ENCODE measurements at regions not wholly inside any gene's neighbourhood (a gene's known extent, or its start where the extent isn't known, plus 50 kb on each side); places are given as distances from the start of the nearest gene placed in this dataset.
"Not testable (repeated sequence)": the region's sequence is repeated elsewhere in the genome, so short reads cannot be mapped to it uniquely, and the experiment has no call there.

- no peak for DNase-seq (ENCODE audit: low read depth)
Observed at GRCh38 chr10:86579883-86580520, 58.4 kb upstream of the WAPL start.

- no peak for DNase-seq (ENCODE audit: low read depth)
Observed at GRCh38 chr10:86580521-86580891, 58.9 kb upstream of the WAPL start.

DNA sequence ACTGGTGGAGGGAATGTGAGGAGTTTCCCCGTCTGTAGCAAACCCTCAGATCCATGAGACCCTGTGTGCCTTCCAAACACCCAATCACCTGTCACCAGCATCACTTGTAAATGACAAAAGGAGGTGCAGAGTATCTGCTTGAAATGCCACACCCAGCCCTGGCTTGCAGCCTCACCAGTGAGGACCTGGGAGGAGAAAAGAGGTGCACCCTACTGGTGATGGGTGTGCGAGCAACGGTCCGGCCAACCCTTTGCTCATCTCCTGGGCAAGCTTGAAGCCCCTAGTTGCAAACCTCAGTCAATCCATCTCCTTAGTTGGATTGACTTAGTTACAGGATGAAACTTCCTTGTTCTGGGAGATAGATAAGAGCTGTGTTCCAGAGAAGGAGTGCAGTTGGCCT is 62.4 kb upstream of the WAPL start:
- DNase-seq (ENCODE audit: low read depth): no peak

DNA sequence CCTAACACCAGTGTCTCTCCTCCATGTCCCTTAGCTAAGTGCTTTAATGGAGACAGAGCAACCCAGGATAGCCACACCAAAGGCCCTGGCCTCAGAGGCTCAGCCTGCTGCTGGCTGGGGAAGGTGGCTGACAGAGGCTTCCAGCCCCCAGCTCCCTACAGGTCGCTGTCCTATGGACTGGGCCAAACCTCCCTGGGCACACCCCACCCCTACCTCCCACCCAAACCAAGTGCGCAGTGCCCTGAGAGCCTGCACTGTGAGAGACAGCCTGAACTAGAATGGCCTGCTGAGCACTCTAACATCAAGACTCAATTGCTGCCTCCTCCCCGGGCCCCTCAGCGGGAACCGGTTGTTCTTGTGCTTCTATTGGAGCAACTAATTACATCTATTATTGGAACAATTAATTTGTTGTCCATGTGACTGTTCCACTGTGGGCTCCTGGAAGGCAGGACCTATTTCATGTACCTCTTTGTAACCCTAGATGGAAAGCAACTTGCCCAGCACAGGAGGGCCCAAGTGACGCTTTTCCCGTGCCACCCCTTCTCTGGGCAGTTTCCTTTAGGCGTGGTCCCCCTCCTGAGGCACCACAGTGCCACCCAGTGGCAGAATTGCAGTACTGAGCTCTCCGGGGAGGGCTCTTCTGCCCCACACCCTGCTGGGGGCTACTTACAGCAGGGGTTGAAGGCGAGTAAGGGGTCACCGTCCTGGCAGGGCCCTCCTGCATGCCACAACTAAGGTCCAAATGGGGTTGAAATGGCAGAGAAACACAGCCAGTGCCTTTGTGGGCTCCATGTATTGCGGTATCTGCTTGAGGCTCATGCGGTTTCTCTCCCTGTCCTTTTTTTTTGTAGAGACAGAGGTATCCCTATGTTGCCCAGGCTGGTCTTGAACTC is 63.7 kb upstream of the WAPL start:
- DNase-seq (ENCODE audit: low read depth): peak; percentile 40

GRCh38 chr10:86586516-86586915 is 64.9 kb upstream of the WAPL start:
- DNase-seq (ENCODE audit: low read depth): no peak

DNA sequence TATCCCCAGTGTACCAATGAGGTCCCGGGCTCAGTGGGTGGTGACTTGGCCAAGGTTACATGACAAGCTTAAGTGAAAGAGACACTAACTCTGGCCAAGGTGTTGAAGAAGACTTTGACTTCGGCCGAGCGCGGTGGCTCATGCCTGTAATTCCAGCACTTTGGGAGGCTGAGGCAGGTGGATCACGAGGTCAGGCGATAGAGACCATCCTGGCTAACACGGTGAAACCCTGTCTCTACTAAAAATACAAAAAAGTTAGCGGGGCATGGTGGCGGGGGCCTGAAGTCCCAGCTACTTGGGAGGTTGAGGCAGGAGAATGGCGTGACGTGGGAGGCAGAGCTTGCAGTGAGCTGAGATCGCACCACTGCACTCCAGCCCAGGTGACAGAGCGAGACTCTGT is 65.6 kb upstream of the OPN4 start:
- DNase-seq (ENCODE audit: low read depth): not testable (repeated sequence)

GRCh38 chr10:86591436-86591835 is 62.9 kb upstream of the OPN4 start:
- DNase-seq (ENCODE audit: low read depth): no peak

DNA sequence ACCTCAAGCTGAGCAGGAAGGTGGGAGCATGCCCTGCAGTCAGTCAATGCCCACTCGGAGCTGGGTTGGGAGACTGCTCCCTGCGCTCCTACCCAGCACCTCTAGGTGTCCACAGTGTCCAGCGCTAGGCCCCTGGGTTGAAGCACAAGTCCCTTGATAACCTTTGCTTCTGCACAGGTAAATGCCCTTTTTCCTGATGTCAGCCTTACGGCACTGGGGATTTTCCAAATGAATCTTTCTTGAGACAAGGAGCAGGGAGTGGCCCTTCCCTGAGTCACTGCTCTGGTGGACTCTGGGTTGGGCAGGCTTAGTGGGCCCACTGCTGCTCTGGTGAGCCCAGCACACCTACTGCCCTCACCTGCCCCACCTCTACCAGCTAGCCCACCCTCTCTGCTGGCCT is 61.9 kb upstream of the OPN4 start:
- no peak for DNase-seq (ENCODE audit: low read depth)

- DNase-seq (ENCODE audit: low read depth): peak; percentile 43
Observed at GRCh38 chr10:86594535-86594934, 59.8 kb upstream of the OPN4 start.

DNA sequence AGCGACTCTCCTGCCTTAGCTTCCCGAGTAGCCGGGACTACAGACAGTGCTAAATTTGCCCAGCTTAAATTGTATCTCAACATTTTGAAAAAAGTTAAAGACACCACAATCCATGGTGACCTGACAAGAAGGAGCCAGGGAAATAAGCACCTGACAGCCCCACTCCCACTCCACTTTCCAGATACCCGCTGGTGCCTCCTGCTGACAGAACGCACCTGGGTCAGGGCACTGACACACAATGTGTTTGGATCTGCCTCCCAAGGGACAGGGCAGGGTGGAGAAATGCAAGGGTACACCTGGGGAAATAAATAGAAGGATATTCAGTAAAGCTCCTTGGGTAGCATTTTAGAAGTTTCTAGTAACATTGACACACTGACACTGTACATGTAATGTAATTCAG is 58.9 kb upstream of the OPN4 start:
- no peak for DNase-seq (ENCODE audit: low read depth)

DNA sequence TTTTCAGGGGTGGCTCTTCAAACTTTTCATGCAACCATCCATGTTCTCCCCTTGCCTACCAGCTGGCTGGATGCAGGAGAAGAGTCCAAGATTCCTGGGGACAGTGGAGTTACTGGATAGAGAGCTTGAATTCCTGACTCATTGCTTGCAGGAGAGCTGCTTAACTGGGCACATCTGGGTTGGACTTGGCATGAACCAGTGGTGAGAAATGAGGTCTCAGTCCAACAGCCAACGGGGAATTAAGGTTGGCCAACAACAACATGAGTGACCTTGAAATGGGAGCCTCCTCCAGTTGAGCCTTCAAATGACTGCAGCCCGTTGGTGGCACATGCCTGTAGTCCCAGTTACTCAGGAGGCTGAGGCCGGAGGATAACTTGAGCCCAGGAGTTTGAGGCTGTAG is 58.1 kb upstream of the OPN4 start:
- DNase-seq (ENCODE audit: low read depth): peak; percentile 12

DNA sequence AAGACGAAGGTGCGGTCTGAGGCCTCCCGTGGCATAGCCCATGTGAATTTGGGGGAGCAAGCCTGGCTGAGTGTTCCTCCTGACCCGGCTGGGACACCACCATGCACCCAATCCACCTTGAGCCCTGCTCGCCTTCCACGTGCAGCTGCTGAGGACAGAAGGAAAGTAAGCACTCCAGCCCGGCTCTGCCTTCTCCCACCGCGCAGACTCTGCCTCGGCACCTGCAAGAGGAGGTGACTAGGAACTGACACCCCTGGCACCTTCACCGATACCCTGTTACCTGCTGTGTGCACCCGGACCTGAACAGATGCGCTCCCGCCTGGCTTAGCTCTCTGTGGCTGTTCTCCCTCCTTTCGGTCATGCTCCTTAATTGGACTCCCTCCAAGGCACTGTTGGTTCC is 57.0 kb upstream of the OPN4 start:
- no peak for DNase-seq (ENCODE audit: low read depth)

- DNase-seq (ENCODE audit: low read depth): no peak
Observed at GRCh38 chr10:86598151-86598550, 56.2 kb upstream of the OPN4 start.

DNA sequence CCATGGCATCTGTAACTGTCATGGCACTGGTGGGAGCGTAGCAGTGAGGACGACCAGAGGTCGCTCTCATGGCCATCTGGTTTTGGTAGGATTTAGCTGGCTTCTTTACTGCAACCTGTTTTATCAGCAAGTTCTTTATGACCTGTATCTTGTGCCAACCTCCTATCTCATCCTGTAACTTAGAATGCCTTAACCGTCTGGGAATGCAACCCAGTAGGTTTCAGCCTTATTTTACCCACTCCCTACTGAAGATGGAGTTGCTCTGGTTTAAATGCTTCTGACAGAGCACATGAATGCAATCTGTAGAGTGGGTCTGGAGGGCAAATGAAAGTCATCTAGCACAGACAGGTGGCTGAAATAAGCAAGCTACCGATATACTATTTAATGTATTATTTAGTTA is 55.3 kb upstream of the OPN4 start:
- DNase-seq (ENCODE audit: low read depth): no peak

DNA sequence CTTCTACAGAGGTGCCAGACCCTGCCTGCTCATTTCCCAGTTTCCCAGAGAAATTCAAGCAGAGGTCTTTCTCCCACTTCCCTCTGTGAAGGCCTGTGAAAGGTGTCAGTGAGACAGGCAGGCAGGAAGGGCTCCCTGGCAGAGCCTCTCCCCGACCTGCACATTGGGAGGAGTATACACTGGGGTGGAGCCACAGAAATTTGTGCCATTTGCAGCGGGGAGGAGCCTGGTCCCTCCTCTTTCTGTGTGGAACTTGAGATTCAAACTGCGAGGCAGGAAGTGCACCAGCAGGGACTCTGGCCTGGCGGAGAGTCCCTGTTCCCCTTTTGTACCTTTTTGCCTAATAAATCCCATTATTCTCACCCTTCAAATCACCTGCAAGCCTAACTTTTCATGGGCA is 54.6 kb upstream of the OPN4 start:
- no peak for DNase-seq (ENCODE audit: low read depth)

- no peak for DNase-seq (ENCODE audit: low read depth)
Observed at GRCh38 chr10:86600296-86600695, 54.1 kb upstream of the OPN4 start.

GRCh38 chr10:86601956-86602602 is 52.3 kb upstream of the OPN4 start:
- no peak for DNase-seq (ENCODE audit: low read depth)

- DNase-seq (ENCODE audit: low read depth): no peak
Observed at GRCh38 chr10:86603256-86603655, 51.1 kb upstream of the OPN4 start.

Measured in GM04504 (cell line).